Skeletal muscle satellite cell (primary cell): ENCODE measurements at regions not wholly inside any gene's neighbourhood (a gene's known extent, or its start where the extent isn't known, plus 50 kb on each side); places are given as distances from the start of the nearest gene placed in this dataset.

Experiments
- H3K27me3 ChIP-seq: 2 replicates; pipeline ENCODE4 v1.7.0; 2013; ENCODE audit warnings: low read length; ENCODE audit not compliant: control insufficient read depth, insufficient read depth
- H3K36me3 ChIP-seq: 2 replicates; pipeline ENCODE4 v1.7.0; 2013; ENCODE audit warnings: mild to moderate bottlenecking, control low read depth, low read length; ENCODE audit not compliant: insufficient read depth
- H3K4me1 ChIP-seq: 2 replicates; pipeline ENCODE4 v1.7.0; 2013; ENCODE audit warnings: low read length; ENCODE audit not compliant: control insufficient read depth, insufficient read depth
- H3K4me2 ChIP-seq: 2 replicates; pipeline ENCODE4 v1.7.0; 2013; ENCODE audit warnings: mild to moderate bottlenecking, low read length
- H3K4me3 ChIP-seq: 2 replicates; pipeline ENCODE4 v1.7.0; 2013; ENCODE audit warnings: low read length
- H3K9ac ChIP-seq: 2 replicates; pipeline ENCODE4 v1.7.0; 2013; ENCODE audit warnings: mild to moderate bottlenecking, low read depth, low read length, moderate library complexity
- H3K9me3 ChIP-seq: replicated peaks from 2 replicates; pipeline ENCODE4 v1.7.0; 2013; ENCODE audit warnings: mild to moderate bottlenecking, control low read depth, low read length

- H3K36me3 ChIP-seq = no peaks in the 10 kb centered on the region
- no peak overlapping the region for H3K4me3 ChIP-seq
- no peaks in the 10 kb centered on the region for H3K27me3 ChIP-seq
- no peaks in the 10 kb centered on the region for H3K9me3 ChIP-seq
- H3K9ac ChIP-seq = no peak overlapping the region
- no peaks in the 10 kb centered on the region for H3K4me1 ChIP-seq
- no peak overlapping the region for H3K4me2 ChIP-seq
Observed at GRCh38 chrX:124529786-124530185, 183.4 kb downstream of the SH2D1A start.

- H3K9me3 ChIP-seq = no peaks in the 10 kb centered on the region
Observed at GRCh38 chrX:124530803-124531202, 184.4 kb downstream of the SH2D1A start.

GRCh38 chrX:124534536-124534935, 188.2 kb downstream of the SH2D1A start:
- Histone ChIP-seq H3K9ac (no peak overlapping the region), H3K4me1 (no peaks in the 10 kb centered on the region), H3K4me2 (no peak overlapping the region), H3K27me3 (no peaks in the 10 kb centered on the region), H3K36me3 (no peaks in the 10 kb centered on the region), H3K4me3 (no peak overlapping the region), H3K9me3 (no peaks in the 10 kb centered on the region)

More at GRCh38 chrX:124530803-124531202, 184.4 kb downstream of the SH2D1A start:
- Histone ChIP-seq H3K36me3 (no peaks in the 10 kb centered on the region), H3K27me3 (no peaks in the 10 kb centered on the region), H3K4me3 (no peak overlapping the region), H3K9ac (no peak overlapping the region), H3K4me1 (no peaks in the 10 kb centered on the region), H3K4me2 (no peak overlapping the region)

GRCh38 chrX:124540474-124540873, 194.1 kb downstream of the SH2D1A start:
- Histone ChIP-seq H3K36me3 (no peaks in the 10 kb centered on the region), H3K9me3 (no peaks in the 10 kb centered on the region), H3K27me3 (no peaks in the 10 kb centered on the region), H3K4me1 (no peaks in the 10 kb centered on the region), H3K4me2 (no peak overlapping the region), H3K4me3 (no peak overlapping the region), H3K9ac (no peak overlapping the region)

DNA sequence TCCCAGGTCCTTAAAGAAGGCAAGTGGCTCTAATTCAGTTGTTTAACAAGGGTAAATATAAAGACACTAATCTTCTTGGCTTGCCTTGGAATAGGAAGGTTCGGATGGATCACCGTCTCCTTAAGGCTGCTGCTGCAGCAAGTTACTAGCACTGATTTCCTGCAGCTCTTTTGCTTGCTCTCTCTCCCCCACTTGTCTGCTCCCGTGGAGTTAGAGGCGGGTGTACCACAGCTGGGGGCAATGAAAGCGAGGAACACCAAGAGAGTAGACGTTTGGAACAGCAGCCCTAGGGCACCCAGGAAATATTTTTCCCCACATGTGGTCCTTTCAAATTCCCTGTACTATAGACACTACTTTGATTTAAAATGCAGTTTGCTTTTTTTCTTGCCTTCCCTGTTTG, 202.2 kb downstream of the SH2D1A start:
- Histone ChIP-seq H3K4me3 (no peak overlapping the region), H3K4me2 (no peak overlapping the region), H3K9ac (no peak overlapping the region), H3K36me3 (no peaks in the 10 kb centered on the region), H3K4me1 (no peaks in the 10 kb centered on the region), H3K9me3 (no peaks in the 10 kb centered on the region), H3K27me3 (no peaks in the 10 kb centered on the region)

DNA sequence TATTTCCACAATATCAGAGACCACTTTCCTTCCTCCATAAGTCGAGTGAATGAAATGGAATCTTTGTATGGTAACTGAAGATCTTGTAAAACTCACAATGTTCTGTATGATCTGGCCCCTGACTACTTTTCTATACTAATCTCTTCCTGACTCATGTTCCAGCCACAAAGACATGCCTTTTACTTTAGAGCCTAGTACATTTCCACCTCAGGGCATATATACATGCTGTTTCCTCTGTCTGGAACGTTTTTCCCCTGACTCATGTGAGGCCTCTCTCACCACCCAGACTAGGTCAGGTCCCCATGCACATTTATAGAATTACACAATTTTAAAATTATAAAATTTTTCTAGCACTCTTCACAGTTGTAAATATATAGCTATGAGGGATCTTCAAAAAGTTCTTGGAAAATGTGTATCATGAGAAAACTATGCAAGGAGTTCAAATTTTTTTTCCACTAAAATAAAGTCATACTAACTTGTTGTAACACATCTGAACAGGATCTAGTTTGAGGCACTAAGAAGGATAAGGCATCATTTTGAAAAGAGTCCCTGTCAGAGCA, 208.8 kb downstream of the SH2D1A start:
- Histone ChIP-seq H3K27me3 (no peaks in the 10 kb centered on the region), H3K9ac (no peak overlapping the region), H3K4me3 (no peak overlapping the region), H3K9me3 (no peaks in the 10 kb centered on the region), H3K4me1 (peaks cover 20% of the 10 kb centered on the region), H3K4me2 (peak overlapping the region; percentile 35), H3K36me3 (no peaks in the 10 kb centered on the region)

- H3K4me3 ChIP-seq = no peak overlapping the region
- no peaks in the 10 kb centered on the region for H3K9me3 ChIP-seq
Observed at GRCh38 chrX:124557976-124558375, 211.6 kb downstream of the SH2D1A start.

GRCh38 chrX:124573468-124573867, 227.1 kb downstream of the SH2D1A start:
- Histone ChIP-seq H3K36me3 (no peaks in the 10 kb centered on the region), H3K4me3 (no peak overlapping the region), H3K4me1 (no peaks in the 10 kb centered on the region), H3K9ac (no peak overlapping the region), H3K4me2 (no peak overlapping the region), H3K27me3 (no peaks in the 10 kb centered on the region), H3K9me3 (no peaks in the 10 kb centered on the region)

More at GRCh38 chrX:124557976-124558375, 211.6 kb downstream of the SH2D1A start:
- Histone ChIP-seq H3K4me1 (peaks cover 20% of the 10 kb centered on the region), H3K27me3 (no peaks in the 10 kb centered on the region), H3K36me3 (no peaks in the 10 kb centered on the region), H3K9ac (no peak overlapping the region), H3K4me2 (no peak overlapping the region)

DNA sequence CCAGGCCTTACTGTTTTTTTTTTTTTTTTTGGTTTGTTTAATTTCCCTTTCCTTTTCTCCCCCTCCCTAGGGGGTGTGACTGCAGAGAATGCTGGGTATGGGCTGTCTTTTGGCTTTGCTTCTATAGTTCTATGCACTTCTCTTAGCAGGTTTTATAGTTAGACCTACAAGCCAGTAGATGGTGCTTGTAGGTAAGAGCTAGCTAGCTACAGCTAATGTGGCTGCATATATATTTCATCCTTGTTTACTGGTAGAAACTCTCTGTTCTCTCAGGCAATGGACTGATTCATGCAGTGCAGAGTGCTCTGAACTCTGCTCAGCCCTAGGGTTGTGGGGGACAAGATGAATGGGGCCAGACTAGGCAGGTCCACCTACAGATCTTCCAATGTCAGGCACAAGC, 246.4 kb downstream of the SH2D1A start:
- Histone ChIP-seq H3K4me2 (no peak overlapping the region), H3K36me3 (no peaks in the 10 kb centered on the region), H3K9me3 (no peaks in the 10 kb centered on the region), H3K27me3 (no peaks in the 10 kb centered on the region), H3K9ac (no peak overlapping the region), H3K4me3 (no peak overlapping the region), H3K4me1 (no peaks in the 10 kb centered on the region)

- Histone ChIP-seq H3K4me3 (no peak overlapping the region), H3K27me3 (no peaks in the 10 kb centered on the region), H3K4me1 (no peaks in the 10 kb centered on the region), H3K9ac (no peak overlapping the region), H3K36me3 (no peaks in the 10 kb centered on the region), H3K4me2 (no peak overlapping the region), H3K9me3 (no peaks in the 10 kb centered on the region)
Observed at GRCh38 chrX:124594017-124594651, 247.8 kb downstream of the SH2D1A start.

DNA sequence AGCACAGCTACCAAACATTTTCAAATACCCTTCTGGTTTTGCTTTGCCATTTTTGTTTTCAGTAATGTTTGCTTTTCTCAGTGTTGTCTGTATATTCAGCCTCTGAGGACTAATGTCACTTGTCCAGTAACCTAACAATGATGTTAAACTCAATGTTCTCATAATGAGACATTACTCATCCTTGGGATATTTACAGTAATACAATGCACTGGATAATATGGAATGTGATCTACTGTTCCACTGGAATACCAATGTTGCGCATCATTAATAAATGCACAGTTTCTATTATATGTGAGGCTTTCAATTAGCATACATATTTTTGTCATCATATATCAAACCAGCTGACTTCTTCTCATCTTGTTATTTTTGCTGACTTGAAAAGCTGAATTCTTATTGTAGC, 259.1 kb downstream of the SH2D1A start:
- H3K4me1 ChIP-seq = no peaks in the 10 kb centered on the region
- no peak overlapping the region for H3K4me2 ChIP-seq
- H3K9me3 ChIP-seq = no peaks in the 10 kb centered on the region
- no peaks in the 10 kb centered on the region for H3K27me3 ChIP-seq
- no peaks in the 10 kb centered on the region for H3K36me3 ChIP-seq
- H3K4me3 ChIP-seq = no peak overlapping the region
- no peak overlapping the region for H3K9ac ChIP-seq

GRCh38 chrX:124606724-124607123, 260.4 kb downstream of the SH2D1A start:
- Histone ChIP-seq H3K9me3 (no peaks in the 10 kb centered on the region), H3K27me3 (no peaks in the 10 kb centered on the region), H3K4me2 (no peak overlapping the region), H3K9ac (no peak overlapping the region), H3K36me3 (no peaks in the 10 kb centered on the region), H3K4me1 (no peaks in the 10 kb centered on the region), H3K4me3 (no peak overlapping the region)
